ENCODE measurements at regions not wholly inside any gene's neighbourhood (a gene's known extent, or its start where the extent isn't known, plus 50 kb on each side); places are given as distances from the start of the nearest gene placed in this dataset.
A peak's percentile ranks its signal among the peaks of the same experiment; 100 is the strongest.
"Not testable (repeated sequence)": the region's sequence is repeated elsewhere in the genome, so short reads cannot be mapped to it uniquely, and the experiment has no call there.

DNA sequence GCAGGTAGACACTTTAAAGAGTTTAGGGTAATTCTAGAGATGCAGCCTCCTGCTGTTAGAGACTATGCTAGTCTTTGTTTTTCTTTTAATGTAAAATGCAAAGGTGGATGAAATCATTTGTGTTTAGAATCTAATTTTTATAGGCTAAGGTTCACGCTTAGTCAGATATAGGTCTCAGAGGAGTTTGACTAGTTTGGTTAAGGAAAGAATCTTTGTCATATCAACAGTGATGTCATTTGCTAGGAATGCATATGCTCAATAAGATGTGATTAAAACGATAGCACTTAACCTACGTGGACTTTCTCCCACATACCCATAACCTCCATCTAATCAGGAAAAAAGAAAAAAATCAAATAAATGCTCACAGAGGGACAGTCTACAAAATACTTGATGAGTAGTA, 859.3 kb upstream of the ATXN7L3B start:
- DNase-seq (ENCODE audit: low spot score) = no peak

DNA sequence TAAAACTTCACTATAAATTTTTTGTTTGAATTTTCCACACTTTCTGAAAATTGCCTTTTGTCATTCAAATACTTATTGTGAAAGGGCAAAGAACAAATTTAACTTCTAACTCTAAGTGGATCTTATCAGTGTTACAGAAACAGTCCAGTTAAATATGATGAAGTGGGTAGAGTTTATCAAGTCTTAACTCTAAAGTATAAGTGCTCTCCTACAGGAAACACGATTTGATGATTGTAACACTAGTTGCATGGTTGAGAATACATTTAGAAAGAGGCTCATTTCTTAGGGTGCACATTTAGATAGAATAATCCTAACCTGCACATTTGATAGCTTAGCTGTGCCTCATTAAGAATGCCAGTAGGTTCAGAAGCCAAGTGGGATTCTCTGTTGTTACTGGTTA, 838.3 kb upstream of the ATXN7L3B start:
- DNase-seq (ENCODE audit: low spot score) = no peak

DNA sequence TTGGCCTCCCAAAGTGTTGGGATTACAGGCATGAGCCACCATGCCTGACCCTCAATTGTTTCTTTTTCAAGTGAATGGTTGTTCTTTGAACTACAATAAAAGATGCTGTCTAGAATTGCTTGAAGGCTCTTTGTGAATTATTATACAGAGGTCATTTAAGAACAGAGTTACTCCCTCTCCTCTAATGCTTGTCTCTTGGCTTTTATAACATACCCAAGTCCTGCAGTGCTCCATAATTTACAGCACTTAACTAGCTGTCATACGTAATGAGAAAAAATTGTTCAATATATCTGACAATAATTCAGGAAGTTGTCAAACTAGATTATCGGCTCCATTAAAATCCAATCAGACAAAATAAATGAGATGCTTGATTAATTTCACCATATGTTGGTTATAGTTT, 823.0 kb upstream of the ATXN7L3B start:
- no peak for DNase-seq (ENCODE audit: low spot score)

DNA sequence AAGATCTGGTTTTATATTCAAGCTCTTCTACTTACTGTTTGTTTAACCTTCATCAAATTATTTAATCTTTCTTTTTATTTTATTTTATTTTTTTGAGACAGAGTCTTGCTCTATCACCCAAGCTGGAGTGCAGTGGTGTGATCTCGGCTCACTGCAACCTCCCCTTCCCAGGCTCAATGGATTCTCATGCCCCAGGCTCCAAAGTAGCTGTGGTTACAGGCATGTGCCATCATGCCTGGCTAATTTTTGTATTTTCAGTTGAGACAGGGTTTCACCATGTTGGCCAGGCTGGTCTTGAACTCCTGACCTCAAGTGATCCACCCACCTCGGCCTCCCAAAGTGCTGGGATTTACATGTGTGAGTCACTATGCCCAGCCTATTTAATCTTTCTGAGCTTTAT, 821.5 kb upstream of the ATXN7L3B start:
- DNase-seq (ENCODE audit: low spot score) = not testable (repeated sequence)

DNA sequence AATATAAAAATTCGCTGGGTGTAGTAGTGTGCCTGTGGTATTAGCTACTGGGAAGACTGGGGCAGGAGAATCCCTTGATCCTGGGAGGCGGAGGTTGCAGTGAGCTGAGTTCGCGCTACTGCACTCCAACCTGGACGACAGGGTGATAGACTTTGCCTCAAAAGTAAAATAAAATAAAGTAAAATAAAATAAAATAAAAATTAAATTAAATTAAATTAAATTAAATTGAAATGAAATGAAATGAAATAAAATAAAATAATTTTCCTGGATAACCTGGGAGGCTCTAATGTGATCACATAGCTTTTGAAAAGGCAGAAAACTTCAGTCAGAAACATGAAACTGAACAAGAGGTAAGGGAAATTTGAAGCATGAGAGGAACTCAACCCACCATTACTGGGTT, 818.4 kb upstream of the ATXN7L3B start:
- no peak for DNase-seq (ENCODE audit: low spot score)

DNA sequence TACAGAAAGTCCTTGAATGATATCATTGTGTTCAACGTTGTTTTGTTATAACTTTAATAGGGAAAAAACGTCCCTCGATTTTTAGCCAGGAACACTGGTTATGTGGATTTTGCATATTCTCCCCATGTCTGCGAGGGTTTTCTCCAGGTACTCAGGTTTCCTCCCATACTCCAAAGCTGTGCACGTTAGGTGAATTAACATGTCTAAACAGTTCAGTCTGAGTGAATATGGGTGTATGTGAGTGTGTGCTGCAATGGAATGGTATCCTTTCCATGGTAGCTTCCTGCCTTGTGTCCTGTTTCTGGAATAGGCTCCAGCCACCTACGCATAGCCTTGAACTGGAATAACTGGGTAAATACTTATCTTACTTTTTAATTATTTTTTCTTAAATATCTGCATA, 810.8 kb upstream of the ATXN7L3B start:
- DNase-seq (ENCODE audit: low spot score) = no peak

DNA sequence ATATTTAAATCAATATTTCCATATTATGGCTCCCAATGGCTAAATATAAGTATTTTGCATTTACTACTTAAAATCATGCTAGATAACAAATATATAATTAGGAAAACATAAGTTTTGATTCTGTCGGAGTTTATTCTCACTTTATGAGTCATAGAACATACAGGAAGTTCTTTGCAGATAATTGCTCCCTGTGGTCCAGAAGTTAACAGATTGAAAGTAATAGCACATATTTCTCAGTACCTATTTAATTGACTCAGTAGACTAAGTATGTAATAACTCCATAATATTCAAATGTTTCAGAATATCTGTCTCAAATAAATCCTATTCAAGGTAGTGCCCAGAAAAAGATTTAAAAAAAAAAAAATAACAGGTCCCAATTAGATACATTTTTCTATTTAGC, 806.0 kb upstream of the ATXN7L3B start:
- no peak for DNase-seq (ENCODE audit: low spot score)

DNA sequence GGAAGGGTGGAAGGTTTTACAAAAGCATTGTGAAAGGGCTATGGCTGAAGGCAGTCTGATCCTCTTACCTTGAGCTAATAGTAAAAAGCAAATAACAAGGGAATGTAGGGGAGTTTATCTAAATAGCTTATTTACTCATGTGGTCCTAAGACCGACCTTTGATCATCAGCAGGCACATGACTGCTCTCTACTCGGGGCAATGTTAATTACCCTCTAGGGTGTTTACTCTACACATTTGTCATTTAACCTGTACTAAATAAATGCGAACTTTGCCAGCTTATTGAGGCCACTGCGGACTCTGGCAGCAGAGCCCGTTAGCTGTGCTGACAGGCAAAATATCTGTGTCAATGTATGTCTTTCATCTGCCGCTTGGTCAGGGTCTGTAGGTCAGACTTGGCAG, 768.3 kb upstream of the ATXN7L3B start:
- DNase-seq (ENCODE audit: low spot score) = no peak

DNA sequence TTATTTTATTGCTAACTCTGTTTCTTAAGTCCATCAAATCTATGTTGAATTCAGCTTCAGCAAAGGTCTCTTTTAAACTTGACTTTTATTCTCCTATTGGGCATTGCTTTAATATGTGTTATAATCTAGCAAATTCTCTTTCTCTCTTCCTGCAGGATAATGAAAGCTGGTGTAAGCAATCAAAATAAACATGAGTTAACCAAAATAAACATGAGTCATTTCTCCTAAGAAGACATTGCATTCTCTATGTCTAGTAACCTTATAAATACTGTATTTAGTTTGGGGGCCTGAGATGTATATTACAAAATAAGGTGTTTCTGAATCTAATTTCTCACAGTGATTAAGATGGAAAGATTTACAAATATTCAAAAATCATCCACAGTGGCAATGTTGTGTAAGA, 739.1 kb upstream of the ATXN7L3B start:
- DNase-seq (ENCODE audit: low spot score) = no peak

DNA sequence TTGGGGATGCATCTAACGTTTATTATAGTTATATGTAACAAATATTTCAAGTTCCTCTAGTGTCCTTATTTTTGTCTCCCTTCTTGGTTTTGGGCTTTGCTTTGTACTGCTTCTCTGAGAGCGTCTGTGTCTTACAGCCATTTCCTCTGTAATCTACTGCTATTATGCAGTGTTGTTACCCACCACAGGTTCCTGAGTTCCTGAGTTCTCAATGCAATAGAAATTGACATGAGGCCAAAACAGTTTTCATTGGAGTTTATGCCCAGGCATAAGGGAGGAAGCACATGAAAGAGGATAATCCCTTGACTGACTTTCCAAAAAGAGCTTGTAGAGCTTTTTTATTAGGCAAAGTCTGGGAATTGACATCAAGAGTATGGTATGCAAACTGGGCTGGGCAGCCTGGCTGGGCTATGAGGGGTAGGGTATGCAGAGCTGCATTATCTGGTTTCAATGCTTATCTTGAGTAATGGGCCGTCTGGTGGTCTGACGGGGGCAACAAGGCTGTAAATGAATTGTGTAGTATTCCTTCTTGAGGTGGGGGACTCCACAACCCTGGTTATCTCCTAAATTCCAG, 722.5 kb upstream of the ATXN7L3B start:
- no peak for DNase-seq (ENCODE audit: low spot score)

DNA sequence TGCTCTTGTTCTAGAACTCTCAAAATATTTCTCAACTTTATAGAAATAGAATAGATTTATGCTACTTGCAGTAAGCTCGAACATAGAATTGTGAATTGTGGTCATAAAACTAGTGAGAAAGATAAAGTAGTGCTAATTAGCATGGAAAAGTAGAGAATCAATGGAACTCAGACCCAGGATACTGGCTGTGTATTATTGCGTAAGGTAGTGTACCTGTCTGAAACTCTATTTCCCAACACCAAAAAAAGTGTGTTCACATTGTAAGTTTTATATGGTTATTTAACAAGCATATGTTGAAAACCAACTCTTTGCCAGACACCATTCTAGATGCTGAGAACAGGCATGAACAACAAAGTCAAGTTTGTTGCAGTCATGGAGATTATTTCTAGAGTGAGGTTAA, 720.5 kb upstream of the ATXN7L3B start:
- no peak for DNase-seq (ENCODE audit: low spot score)

DNA sequence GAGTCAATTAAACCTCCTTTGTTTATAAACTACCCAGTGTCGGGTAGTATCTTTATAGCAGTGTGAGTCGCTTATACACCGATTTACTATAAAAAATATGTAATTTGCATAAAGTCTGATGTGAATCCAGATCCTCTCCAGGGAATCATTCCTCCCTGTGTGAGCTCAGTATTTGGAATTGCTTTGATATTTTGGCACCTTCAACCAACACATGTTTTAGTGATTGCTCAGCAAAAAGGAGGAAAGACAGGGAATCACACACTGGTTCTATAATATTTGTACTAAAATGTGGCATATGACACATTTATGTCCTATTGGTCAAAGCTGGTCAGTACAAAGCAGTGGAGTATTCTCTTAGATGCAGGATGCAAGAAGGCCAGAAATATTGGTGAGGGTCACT, 703.9 kb upstream of the ATXN7L3B start:
- no peak for DNase-seq (ENCODE audit: low spot score)

DNA sequence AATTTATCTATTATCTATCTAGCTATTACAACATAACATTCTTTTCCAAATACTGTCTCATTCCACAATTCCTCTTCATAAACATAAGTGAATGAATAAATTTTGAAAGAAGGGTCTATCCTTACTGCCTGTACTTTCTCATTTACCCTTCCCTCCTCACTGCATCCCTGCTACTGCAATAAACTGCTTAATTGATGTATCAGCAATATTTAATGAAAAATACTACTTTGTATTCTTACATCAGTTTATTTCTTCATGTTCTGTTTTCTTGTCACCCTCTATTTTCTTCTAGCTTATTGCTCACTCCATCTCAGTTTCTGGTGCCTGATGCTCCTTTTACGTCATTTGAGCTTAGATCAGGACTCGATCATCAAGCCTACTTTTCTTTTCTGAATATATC, 695.7 kb upstream of the ATXN7L3B start:
- no peak for DNase-seq (ENCODE audit: low spot score)

DNA sequence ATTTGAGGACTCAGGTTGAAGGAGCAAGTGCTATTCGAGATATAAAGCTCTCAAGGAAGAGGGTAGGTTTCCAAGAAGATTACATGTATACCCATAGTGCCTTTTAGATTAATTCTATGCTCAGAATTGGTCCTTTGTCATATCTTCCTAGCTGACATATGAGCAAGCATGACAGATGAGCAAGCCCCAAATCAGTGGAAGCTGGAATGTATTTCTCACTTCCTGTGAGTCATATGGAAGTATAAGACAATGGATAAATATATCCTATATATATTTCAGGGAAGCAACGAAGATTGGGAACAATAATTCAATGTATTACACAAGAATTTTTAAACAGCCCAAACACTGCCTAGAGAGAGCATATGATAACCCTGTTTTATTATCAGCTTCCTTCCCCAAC, 674.1 kb upstream of the ATXN7L3B start:
- no peak for DNase-seq (ENCODE audit: low spot score)

DNA sequence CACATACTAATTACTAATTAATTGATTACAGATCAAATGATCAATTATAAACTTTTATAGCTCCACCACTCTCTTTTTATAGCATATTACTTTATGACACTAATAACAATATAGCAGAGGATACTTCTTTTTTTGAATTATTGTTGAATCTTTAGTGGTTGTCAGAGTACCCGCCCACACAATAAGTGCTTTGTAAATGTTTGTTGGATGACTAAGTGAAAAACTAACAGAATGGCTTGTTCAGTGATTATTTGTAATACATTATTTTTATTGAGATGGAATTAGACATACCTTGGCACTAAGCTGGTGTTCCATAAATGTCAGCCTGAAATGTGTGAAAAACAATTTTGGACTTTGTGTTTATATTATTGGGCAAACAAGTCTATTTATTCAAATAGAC, 670.5 kb upstream of the ATXN7L3B start:
- DNase-seq (ENCODE audit: low spot score) = no peak

DNA sequence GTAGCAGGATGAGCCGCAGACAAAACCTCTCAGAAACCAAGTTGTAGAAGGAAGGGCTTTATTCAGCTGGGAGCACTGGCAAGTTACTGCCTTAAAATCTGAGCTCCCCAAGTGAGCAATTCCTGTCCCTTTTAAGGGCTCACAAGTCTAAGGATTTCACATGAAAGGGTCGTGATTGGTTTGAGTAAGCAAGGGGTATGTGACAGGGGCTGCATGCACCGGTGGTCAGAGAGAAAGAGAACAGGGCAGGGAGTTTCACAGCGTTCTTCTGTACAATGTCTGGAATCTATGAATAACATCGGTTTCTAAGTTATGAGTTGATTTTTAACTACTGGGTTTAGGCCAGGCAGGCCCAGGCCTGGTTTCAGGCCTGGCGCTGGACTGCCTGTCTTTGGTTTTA, 660.3 kb upstream of the ATXN7L3B start:
- DNase-seq (ENCODE audit: low spot score) = not testable (repeated sequence)

DNA sequence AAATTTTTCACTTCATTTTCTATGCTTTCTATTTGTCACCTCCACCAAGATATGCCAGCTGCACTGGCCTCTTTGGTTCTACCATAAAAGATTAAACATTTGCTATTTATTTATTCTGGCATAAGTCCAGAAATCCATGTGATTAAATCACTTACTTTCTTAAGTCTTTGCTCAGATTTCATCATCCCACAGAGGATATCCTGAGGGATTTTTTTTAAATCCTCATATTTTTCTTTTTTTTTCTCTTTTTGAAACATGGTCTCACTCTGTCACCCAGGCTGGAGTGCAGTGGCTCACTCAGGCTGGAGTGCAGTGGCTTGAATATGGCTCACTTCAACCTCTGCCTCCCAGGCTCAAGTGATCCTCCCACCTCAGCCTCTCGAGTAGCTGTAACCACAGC, 645.4 kb upstream of the ATXN7L3B start:
- DNase-seq (ENCODE audit: low spot score) = no peak

DNA sequence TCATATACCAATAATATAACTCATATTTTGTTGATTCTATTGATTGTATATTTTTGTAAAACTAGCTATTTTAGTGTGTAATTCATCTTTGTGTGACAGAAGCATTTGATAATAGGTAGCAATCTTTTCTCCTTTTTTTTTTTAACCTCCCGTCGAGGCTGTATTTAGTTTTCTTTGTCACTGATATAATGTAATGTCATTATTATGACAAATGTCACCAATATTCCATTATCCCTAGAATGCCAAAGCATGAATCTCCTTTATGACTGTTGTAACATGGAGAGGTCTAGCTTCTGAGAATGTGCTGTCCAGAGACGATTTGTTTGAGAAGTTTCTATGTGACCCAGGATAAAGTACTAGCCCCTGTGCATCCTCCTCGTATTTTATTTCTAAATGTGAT, 639.0 kb upstream of the ATXN7L3B start:
- no peak for DNase-seq (ENCODE audit: low spot score)

DNA sequence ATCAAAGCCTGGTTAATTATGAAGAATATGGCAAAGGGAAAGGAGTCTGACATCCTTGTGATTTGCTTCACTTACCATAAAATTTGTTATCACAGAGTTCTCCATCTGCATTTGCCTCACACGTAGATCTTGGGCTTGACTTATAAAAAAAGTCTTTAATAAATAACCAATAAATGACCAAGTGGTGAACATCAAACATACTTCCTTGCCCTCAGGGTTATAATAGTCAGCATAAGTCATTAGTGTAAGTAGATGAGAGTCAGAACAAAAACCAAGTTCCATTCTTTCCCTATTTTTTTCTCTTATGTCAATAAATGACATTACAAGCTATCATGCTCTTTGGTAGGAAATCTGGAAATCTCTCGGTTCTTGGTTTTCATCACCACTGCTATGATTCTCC, 635.4 kb upstream of the ATXN7L3B start:
- no peak for DNase-seq (ENCODE audit: low spot score)

DNA sequence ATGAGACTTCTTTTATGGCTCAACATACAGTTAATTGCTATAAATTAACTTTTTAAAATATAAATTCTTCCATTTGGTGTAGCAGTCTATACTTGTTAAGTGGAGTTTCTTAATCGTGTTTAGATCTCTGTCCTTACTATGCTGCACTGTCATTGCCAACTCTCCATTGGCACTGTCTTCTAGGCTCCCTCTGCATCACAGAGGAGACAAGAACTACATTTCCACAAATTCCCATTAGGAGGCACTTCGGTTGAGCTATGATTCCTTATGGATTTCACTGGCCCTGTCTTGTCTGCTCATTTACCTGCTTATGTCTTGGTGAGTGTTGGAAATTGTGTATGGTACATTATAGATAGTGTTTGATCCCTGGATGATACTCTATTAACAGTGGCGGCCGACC, 630.9 kb upstream of the ATXN7L3B start:
- no peak for DNase-seq (ENCODE audit: low spot score)

DNA sequence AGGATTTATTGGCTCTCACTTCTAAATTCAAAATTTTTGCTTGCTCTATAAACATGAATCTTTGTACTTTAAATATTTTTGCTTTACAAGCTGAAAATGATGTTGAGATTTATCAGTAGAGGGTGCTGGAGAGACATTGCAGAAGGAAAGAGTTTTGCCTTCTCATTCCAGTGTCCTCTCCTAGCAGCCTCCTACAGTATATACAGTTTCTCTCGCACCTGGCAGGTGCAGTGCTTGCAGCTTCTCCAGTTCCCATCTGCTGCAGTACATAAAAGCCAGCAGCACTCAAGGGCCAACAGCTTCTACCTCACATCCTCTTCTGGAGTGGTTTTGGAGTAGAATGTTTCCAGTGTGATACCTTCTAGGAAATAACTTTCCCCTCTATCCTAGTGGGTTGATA, 601.8 kb upstream of the ATXN7L3B start:
- peak; percentile 19 for DNase-seq (ENCODE audit: low spot score)

DNA sequence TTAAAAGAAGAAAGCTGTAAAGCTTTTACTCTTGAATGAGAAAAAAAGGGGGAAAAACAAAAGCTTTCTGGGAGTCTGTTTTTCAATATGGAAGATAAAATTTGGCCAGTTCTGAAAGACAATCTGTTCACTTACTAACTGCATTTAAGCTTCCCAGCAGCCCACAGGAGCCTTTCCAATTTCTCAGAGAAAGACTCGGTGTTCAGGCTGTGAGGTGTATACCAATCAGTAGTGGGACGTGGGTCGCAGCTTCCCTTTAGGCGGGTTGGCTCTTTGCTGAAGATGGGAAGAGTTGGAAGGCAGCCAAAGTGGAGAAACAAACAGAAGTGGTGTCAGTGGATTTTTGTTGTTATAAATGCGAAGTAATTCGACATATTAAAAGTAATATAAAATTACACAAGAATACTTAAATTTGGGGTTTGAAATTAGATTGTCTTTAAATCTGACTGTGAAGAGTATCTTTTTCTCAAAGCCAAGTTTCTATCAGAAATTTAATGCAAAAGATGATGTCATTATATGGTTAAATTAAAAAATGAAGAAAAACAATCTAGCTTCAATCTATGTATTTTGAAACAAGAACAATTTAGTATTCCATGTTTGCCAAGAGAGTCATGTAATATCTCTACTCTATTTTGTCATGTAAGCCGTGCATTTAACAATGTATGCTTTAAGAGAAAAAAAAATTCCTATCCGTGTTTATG, 590.2 kb upstream of the ATXN7L3B start:
- no peak for DNase-seq (ENCODE audit: low spot score)

DNA sequence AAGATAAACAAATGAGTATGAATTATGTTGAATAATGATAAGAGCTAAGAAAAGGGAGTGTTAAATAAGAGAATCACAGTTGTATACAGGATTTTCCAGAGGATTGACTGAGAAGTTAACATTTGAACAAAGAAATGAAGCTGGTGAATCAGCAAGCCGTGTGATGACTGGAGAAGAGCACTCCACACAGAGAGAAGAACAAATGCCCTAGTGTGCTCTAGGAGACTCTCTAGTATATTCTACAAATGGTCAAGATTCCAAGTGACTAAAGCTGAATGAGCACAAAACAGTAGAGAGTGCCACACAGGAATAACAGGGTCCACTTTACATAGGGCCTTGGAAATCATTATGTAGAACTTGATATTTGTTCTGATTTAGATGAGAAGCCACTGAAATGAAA, 587.1 kb upstream of the ATXN7L3B start:
- peak; percentile 70 for DNase-seq (ENCODE audit: low spot score)

DNA sequence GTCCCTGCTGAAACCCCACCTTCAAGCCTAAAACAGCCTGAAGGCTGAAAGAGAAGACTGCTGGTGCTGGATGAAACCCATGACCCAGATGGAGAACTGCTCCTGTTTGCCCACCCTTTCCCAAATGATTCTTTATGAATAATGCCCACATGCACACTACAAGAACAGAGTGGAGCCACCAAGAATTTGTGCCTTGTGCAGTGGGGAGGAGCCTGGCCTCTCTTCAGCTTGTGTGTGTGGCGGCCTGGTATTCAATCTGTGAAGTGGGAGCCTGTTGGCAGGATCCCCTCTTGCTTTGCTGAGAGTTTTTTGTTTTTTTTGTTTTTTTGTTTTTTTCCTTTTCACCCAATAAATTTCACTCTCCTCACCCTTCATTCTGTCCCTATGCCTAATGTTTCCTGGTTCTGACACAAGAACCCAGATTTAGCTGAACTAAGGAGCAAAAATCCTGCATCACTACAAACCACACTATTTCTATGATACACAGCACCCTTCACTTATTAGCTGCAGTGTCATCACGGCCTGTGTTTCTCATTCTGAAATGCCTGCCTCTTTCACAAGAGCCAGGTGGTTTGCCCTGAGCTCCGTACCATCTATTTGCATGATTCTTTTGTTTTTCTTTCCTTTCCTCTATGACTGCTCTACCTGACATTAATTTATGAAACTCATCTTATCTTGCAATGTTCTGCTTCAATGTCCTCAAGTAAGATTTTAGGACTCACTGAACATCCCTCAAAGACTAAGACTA, 585.5 kb upstream of the ATXN7L3B start:
- DNase-seq (ENCODE audit: low spot score) = no peak
